Astrocyte of the cerebellum (primary cell): ENCODE measurements at regions not wholly inside any gene's neighbourhood (a gene's known extent, or its start where the extent isn't known, plus 50 kb on each side); places are given as distances from the start of the nearest gene placed in this dataset.

Source experiments
- DNase-seq: peaks from one replicate; pipeline ENCODE4 v3.0.0-alpha.2; 2011; ENCODE audit warnings: low read depth
- H3K4me3 ChIP-seq: 2 replicates; pipeline ENCODE4 v1.5.1; 2011; ENCODE audit warnings: mild to moderate bottlenecking, low read depth, low read length, moderate library complexity
- CTCF ChIP-seq: IDR thresholded peaks from 2 replicates; pipeline ENCODE4 v1.5.1; 2012; ENCODE audit warnings: low read length, low read depth, moderate library complexity, mild to moderate bottlenecking; ENCODE audit errors: missing control alignments
- in situ Hi-C: cut with HindIII; loops from 2 replicates; pipeline ENCODE4 v1.10.0; 2017; ENCODE audit warnings: low sequenced_read_pairs

DNA sequence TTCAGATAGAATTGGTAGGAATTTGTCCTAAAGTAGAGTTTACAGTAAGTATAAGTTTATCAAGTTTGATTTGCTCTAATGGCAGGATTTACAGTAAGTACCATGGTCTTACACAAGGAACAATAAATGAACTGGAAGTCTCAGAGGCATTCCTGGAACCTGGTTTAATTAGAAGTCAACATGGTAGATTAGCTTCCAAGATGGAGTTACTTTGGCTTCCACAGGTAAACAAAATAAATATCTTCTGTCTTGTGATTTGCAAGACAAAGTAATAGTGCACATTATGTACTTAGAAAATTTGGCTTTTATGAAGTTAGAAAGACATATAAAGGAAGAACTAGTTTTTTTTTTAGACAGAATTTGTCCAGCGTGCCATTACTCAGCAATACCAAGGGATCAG, 190.7 kb downstream of the GLUD2 start:
- no peak for DNase-seq
- no peak for TF ChIP-seq CTCF
- in situ Hi-C loops, result no loop called here
- no peak overlapping the region for H3K4me3 ChIP-seq

DNA sequence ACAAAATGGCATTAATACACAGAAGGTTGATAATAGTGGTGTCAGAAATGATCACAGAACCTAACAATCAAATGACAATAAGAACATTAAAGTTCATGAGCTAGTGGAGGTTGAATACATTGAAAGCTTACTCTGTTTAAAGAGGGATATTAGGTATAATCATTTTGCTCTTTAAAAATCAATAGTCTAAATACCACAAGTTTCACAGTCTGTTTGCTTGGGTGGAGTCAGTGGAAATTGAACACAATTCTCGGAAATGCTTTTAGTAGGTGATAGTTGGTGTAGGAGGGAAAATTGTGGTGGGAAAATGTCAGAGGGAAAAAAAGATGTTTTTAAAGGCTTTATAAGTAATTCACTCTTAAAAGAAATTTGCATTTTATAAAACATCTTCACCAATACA, 197.1 kb downstream of the GLUD2 start:
- TF ChIP-seq CTCF, result no peak
- DNase-seq, result no peak
- H3K4me3 ChIP-seq, result no peak overlapping the region
- in situ Hi-C loops, result no loop called here

- no peak for TF ChIP-seq CTCF
- in situ Hi-C loops, result no loop called here
- DNase-seq, result no peak
- H3K4me3 ChIP-seq, result no peak overlapping the region
These were observed 198.4 kb downstream of the GLUD2 start for GRCh38 chrX:121245763-121246162.

GRCh38 chrX:121254336-121254735, 206.9 kb downstream of the GLUD2 start:
- no peak overlapping the region for H3K4me3 ChIP-seq
- DNase-seq, result no peak
- in situ Hi-C loops, result no loop called here
- no peak for TF ChIP-seq CTCF

- no peak for TF ChIP-seq CTCF
- H3K4me3 ChIP-seq, result no peak overlapping the region
- in situ Hi-C loops, result loop anchor here (5.0 kb wide), 1 partner anchor 59 kb away; no protein-coding TSS in a partner anchor
- DNase-seq, result no peak
These were observed 209.2 kb downstream of the GLUD2 start for GRCh38 chrX:121256647-121257046.

GRCh38 chrX:121258545-121258944, 211.1 kb downstream of the GLUD2 start:
- no peak overlapping the region for H3K4me3 ChIP-seq
- no peak for TF ChIP-seq CTCF
- in situ Hi-C loops, result loop anchor here (5.0 kb wide), 1 partner anchor 61 kb away; no protein-coding TSS in a partner anchor
- no peak for DNase-seq

DNA sequence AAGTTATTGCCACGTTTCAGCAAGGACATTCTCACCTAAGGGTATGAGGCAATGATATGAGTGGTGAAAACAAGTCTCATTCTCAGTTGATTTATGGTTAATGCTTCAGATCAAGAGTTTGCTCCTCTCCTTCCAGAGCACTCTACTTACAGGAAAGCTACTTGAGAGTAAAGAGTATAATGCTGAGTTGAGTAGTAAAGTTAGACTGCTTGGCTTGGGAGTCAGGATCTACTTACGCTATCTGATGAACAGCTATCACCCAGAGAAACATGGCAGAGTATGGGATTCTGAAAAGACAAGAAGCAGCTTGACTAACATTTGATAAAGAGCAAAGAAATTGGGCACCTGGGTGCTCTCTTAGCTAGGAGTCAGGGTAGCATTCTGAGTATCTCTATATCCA, 211.8 kb downstream of the GLUD2 start:
- in situ Hi-C loops, result loop anchor here (5.0 kb wide), 1 partner anchor 62 kb away; no protein-coding TSS in a partner anchor
- DNase-seq, result no peak
- H3K4me3 ChIP-seq, result no peak overlapping the region
- TF ChIP-seq CTCF, result no peak
